ENCODE measurements at regions not wholly inside any gene's neighbourhood (a gene's known extent, or its start where the extent isn't known, plus 50 kb on each side); places are given as distances from the start of the nearest gene placed in this dataset.

GRCh38 chr13:64429691-64430090 is 2800.4 kb downstream of the PCDH9 start:
- Mint-ChIP-seq H3K4me1 (ENCODE audit: unreplicated experiment) (peaks cover 8% of the 10 kb centered on the region), H3K36me3 (ENCODE audit: unreplicated experiment) (no peaks in the 10 kb centered on the region), H3K4me3 (ENCODE audit: unreplicated experiment) (no peak overlapping the region), H3K27me3 (ENCODE audit: unreplicated experiment) (no peaks in the 10 kb centered on the region), H3K27ac (ENCODE audit: unreplicated experiment) (no peak overlapping the region), H3K9me3 (ENCODE audit: unreplicated experiment) (no peaks in the 10 kb centered on the region)
- DNase-seq (ENCODE audit: extremely low spot score, unreplicated experiment), result no peak
- TF ChIP-seq, protein P1, sequence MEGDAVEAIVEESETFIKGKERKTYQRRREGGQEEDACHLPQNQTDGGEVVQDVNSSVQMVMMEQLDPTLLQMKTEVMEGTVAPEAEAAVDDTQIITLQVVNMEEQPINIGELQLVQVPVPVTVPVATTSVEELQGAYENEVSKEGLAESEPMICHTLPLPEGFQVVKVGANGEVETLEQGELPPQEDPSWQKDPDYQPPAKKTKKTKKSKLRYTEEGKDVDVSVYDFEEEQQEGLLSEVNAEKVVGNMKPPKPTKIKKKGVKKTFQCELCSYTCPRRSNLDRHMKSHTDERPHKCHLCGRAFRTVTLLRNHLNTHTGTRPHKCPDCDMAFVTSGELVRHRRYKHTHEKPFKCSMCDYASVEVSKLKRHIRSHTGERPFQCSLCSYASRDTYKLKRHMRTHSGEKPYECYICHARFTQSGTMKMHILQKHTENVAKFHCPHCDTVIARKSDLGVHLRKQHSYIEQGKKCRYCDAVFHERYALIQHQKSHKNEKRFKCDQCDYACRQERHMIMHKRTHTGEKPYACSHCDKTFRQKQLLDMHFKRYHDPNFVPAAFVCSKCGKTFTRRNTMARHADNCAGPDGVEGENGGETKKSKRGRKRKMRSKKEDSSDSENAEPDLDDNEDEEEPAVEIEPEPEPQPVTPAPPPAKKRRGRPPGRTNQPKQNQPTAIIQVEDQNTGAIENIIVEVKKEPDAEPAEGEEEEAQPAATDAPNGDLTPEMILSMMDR (IDR thresholded peaks at IDR 0.05), result no peak

- DNase-seq (ENCODE audit: extremely low spot score, unreplicated experiment), result no peak
- Mint-ChIP-seq H3K27me3 (ENCODE audit: unreplicated experiment) (no peaks in the 10 kb centered on the region), H3K9me3 (ENCODE audit: unreplicated experiment) (no peaks in the 10 kb centered on the region), H3K4me3 (ENCODE audit: unreplicated experiment) (no peak overlapping the region), H3K36me3 (ENCODE audit: unreplicated experiment) (no peaks in the 10 kb centered on the region), H3K4me1 (ENCODE audit: unreplicated experiment) (peaks cover 8% of the 10 kb centered on the region), H3K27ac (ENCODE audit: unreplicated experiment) (no peak overlapping the region)
- TF ChIP-seq, protein P1 (IDR thresholded peaks at IDR 0.05), result no peak
Measured at GRCh38 chr13:64428196-64428595, 2801.9 kb downstream of the PCDH9 start.

DNA sequence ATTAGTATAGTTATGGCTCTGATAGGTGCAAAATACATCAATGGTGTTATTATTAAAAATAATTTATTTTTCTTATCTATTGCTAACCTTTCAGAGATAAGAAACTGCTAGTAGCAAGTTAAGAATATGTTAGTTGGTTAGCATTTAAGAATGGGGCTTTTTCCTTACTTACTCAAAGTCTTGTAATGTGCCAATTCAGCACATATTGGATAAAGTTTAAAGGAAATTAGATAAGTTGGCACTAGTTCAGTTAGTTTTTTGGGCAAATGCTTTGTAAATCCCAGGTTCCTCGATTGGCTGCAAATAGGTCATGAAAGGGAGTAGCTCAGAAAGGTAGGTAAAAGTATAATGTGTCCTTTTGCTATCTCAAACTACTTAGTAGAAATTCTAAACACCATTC is 2806.7 kb downstream of the PCDH9 start:
- DNase-seq (ENCODE audit: extremely low spot score, unreplicated experiment), result no peak
- TF ChIP-seq, protein P1 (IDR thresholded peaks at IDR 0.05), result no peak
- no peaks in the 10 kb centered on the region for H3K9me3 Mint-ChIP-seq (ENCODE audit: unreplicated experiment)
- H3K36me3 Mint-ChIP-seq (ENCODE audit: unreplicated experiment), result no peaks in the 10 kb centered on the region
- peaks cover 7% of the 10 kb centered on the region for H3K4me1 Mint-ChIP-seq (ENCODE audit: unreplicated experiment)
- H3K4me3 Mint-ChIP-seq (ENCODE audit: unreplicated experiment), result no peak overlapping the region
- H3K27ac Mint-ChIP-seq (ENCODE audit: unreplicated experiment), result no peak overlapping the region
- H3K27me3 Mint-ChIP-seq (ENCODE audit: unreplicated experiment), result no peaks in the 10 kb centered on the region

GRCh38 chr13:64420181-64420580 is 2810.0 kb downstream of the PCDH9 start:
- TF ChIP-seq, protein P1 (IDR thresholded peaks at IDR 0.05), result no peak
- no peak for DNase-seq (ENCODE audit: extremely low spot score, unreplicated experiment)
- no peaks in the 10 kb centered on the region for H3K27me3 Mint-ChIP-seq (ENCODE audit: unreplicated experiment)
- H3K27ac Mint-ChIP-seq (ENCODE audit: unreplicated experiment), result no peak overlapping the region
- H3K9me3 Mint-ChIP-seq (ENCODE audit: unreplicated experiment), result no peaks in the 10 kb centered on the region
- H3K4me3 Mint-ChIP-seq (ENCODE audit: unreplicated experiment), result no peak overlapping the region
- H3K36me3 Mint-ChIP-seq (ENCODE audit: unreplicated experiment), result no peaks in the 10 kb centered on the region
- no peaks in the 10 kb centered on the region for H3K4me1 Mint-ChIP-seq (ENCODE audit: unreplicated experiment)

- H3K9me3 Mint-ChIP-seq (ENCODE audit: unreplicated experiment), result no peaks in the 10 kb centered on the region
- no peaks in the 10 kb centered on the region for H3K27me3 Mint-ChIP-seq (ENCODE audit: unreplicated experiment)
- TF ChIP-seq, protein P1 (IDR thresholded peaks at IDR 0.05), result no peak
- H3K4me1 Mint-ChIP-seq (ENCODE audit: unreplicated experiment), result no peaks in the 10 kb centered on the region
- no peak overlapping the region for H3K4me3 Mint-ChIP-seq (ENCODE audit: unreplicated experiment)
- H3K36me3 Mint-ChIP-seq (ENCODE audit: unreplicated experiment), result no peaks in the 10 kb centered on the region
- no peak overlapping the region for H3K27ac Mint-ChIP-seq (ENCODE audit: unreplicated experiment)
- no peak for DNase-seq (ENCODE audit: extremely low spot score, unreplicated experiment)
Measured at GRCh38 chr13:64417581-64417980, 2812.6 kb downstream of the PCDH9 start.
